CD14-positive monocyte (primary cell): ENCODE measurements at regions not wholly inside any gene's neighbourhood (a gene's known extent, or its start where the extent isn't known, plus 50 kb on each side); places are given as distances from the start of the nearest gene placed in this dataset.

ENCODE experiments used
- DNase-seq, 3 donors: peaks; one replicate each; pipeline ENCODE4 v3.0.0-alpha.2; 2011 to 2022
- H2AFZ ChIP-seq: 2 replicates; pipeline ENCODE4 v1.6.0; 2012; ENCODE audit warnings: mild to moderate bottlenecking, low read depth, low read length, inconsistent platforms; ENCODE audit not compliant: insufficient read depth, poor library complexity, severe bottlenecking
- H3K27ac ChIP-seq, 2 donors: 1 replicate in 1 of 2; 2 replicates in 1 of 2; pipeline ENCODE4 v1.5.1; 2012 to 2013; ENCODE audit warnings: low read length in 2 of 2, control low read depth in 1 of 2, inconsistent platforms in 1 of 2, low read depth in 1 of 2, mild to moderate bottlenecking in 1 of 2
- H3K27me3 ChIP-seq, 2 donors: one replicate each; pipeline versions ENCODE4 v1.6.0 to v1.6.1; 2011 to 2013; ENCODE audit warnings: low read length in 2 of 2; ENCODE audit not compliant: control insufficient read depth in 2 of 2, insufficient read depth in 2 of 2
- H3K36me3 ChIP-seq, 2 donors: replicated peaks in 1 of 2; 1 replicate in 1 of 2; 2 replicates in 1 of 2; pipeline versions ENCODE4 v1.5.1 to v1.6.1; 2012 to 2013; ENCODE audit warnings: low read length in 2 of 2, control low read depth in 1 of 2, inconsistent platforms in 1 of 2, mild to moderate bottlenecking in 1 of 2; ENCODE audit not compliant: insufficient read depth in 2 of 2, control insufficient read depth in 1 of 2
- H3K4me1 ChIP-seq, 2 donors: 1 replicate in 1 of 2; 2 replicates in 1 of 2; pipeline versions ENCODE4 v1.5.1 to v1.6.1; 2012 to 2013; ENCODE audit warnings: low read length in 2 of 2, control low read depth in 1 of 2, inconsistent platforms in 1 of 2, mild to moderate bottlenecking in 1 of 2, moderate library complexity in 1 of 2; ENCODE audit not compliant: insufficient read depth in 2 of 2, control insufficient read depth in 1 of 2
- H3K4me2 ChIP-seq: replicated peaks from 2 replicates; pipeline ENCODE3; 2012; ENCODE audit warnings: low read length, moderate library complexity, mild to moderate bottlenecking; ENCODE audit not compliant: poor library complexity, severe bottlenecking; ENCODE audit errors: extremely low read depth
- H3K4me3 ChIP-seq, 3 experiments: fragments of 200-600 bp in 1 of 3; sonication (generic) in 1 of 3; replicated peaks in 1 of 3; 1 replicate in 2 of 3; 2 replicates in 1 of 3; pipeline ENCODE4 v1.5.1; 2011 to 2013; ENCODE audit warnings: low read length in 3 of 3, mild to moderate bottlenecking in 3 of 3, control low read depth in 2 of 3, low read depth in 2 of 3, inconsistent platforms in 1 of 3, moderate library complexity in 1 of 3
- H3K79me2 ChIP-seq: 2 replicates; pipeline ENCODE4 v1.6.0; 2012; ENCODE audit warnings: mild to moderate bottlenecking, control low read depth, inconsistent platforms, low read length, moderate library complexity; ENCODE audit not compliant: insufficient read depth
- H3K9ac ChIP-seq: 2 replicates; pipeline ENCODE4 v1.6.0; 2017; ENCODE audit warnings: low read length, mild to moderate bottlenecking; ENCODE audit not compliant: insufficient read depth, poor library complexity, severe bottlenecking
- H3K9me3 ChIP-seq, 2 donors: replicated peaks in 1 of 2; 1 replicate in 1 of 2; 2 replicates in 1 of 2; pipeline versions ENCODE4 v1.5.1 to v1.6.1; 2012 to 2013; ENCODE audit warnings: low read length in 2 of 2, control low read depth in 1 of 2; ENCODE audit not compliant: control insufficient read depth in 1 of 2, insufficient read depth in 1 of 2
- H4K20me1 ChIP-seq: 2 replicates; pipeline ENCODE4 v1.6.0; 2012; ENCODE audit warnings: mild to moderate bottlenecking, low read length, control low read depth, moderate library complexity; ENCODE audit not compliant: insufficient read depth
- H3K27ac Mint-ChIP-seq, 7 donors: one replicate each; pipeline ENCODE4 v1.8.0; 2020; ENCODE audit warnings: mild to moderate bottlenecking in 7 of 7, mixed read lengths in 7 of 7, moderate library complexity in 6 of 7, inconsistent platforms in 2 of 7
- H3K27me3 Mint-ChIP-seq, 3 donors: one replicate each; pipeline ENCODE4 v1.8.0; 2021 to 2022; ENCODE audit warnings: low read depth in 3 of 3, mild to moderate bottlenecking in 3 of 3, mixed read lengths in 3 of 3, moderate library complexity in 3 of 3, inconsistent platforms in 1 of 3
- H3K36me3 Mint-ChIP-seq, 2 donors: one replicate each; pipeline ENCODE4 v1.8.0; 2020; ENCODE audit warnings: mixed read lengths in 2 of 2, inconsistent platforms in 1 of 2, mild to moderate bottlenecking in 1 of 2
- H3K4me1 Mint-ChIP-seq: one replicate; pipeline ENCODE4 v1.8.0; 2020; ENCODE audit warnings: mild to moderate bottlenecking, mixed read lengths
- H3K4me3 Mint-ChIP-seq, 2 donors: one replicate each; pipeline ENCODE4 v1.8.0; 2020; ENCODE audit warnings: mild to moderate bottlenecking in 2 of 2, mixed read lengths in 2 of 2, moderate library complexity in 1 of 2
- H3K9me3 Mint-ChIP-seq, 7 donors: one replicate each; pipeline ENCODE4 v1.8.0; 2020 to 2022; ENCODE audit warnings: mixed read lengths in 7 of 7, mild to moderate bottlenecking in 6 of 7, moderate library complexity in 6 of 7, inconsistent platforms in 2 of 7
- WGBS: methylation state at CpG from one replicate; pipeline ENCODE4 v1.1.5; 2013; ENCODE audit warnings: missing lambda C conversion rate; ENCODE audit not compliant: insufficient coverage; 5-methylcytosine and 5-hydroxymethylcytosine counted together
- intact Hi-C, 2 donors: fragments of 100-400 bp; cut with micrococcal nuclease; formaldehyde crosslinking; loops; one replicate each; pipeline versions ENCODE4 v1.15.0 to v1.15.1; 2023
- TF ChIP-seq, protein P1 (sequence below): fragments of 200-600 bp; IDR thresholded peaks from one replicate; pipeline ENCODE4 v1.8.0; 2022; ENCODE audit warnings: antibody characterized with exemption, mild to moderate bottlenecking

DNA sequence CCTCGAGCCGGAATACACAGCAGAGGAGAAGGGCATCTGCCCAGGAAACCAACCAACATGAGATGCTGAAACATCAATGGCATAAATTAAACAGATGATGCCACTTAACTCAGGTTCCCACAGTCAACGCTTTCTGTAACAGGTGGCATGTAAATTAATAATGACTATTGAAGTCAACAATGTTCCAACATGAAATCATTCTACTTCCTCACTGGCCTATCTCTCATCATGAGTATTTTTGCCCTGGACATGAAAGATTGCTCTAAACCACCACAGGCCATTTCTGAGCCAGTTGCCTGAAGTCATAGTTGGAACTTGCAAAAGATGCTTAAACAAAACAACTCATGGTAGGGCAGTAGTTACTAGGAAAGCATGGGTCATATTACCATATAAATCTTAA lies 397.9 kb upstream of the JARID2 start:
- Histone ChIP-seq H3K36me3 (no peaks in the 10 kb centered on the region), H3K9ac (no peak overlapping the region), H4K20me1 (no peaks in the 10 kb centered on the region), H3K27me3 (no peaks in the 10 kb centered on the region), H3K79me2 (no peaks in the 10 kb centered on the region), H3K4me2 (no peak overlapping the region), H3K4me1 (no peaks in the 10 kb centered on the region), H3K27ac (no peak overlapping the region), H3K9me3 (no peaks in the 10 kb centered on the region), H3K4me3 (no peak overlapping the region), H2AFZ (no peak overlapping the region)
- H3K4me1 Mint-ChIP-seq, result no peaks in the 10 kb centered on the region
- peaks cover 0 to 4% (median 2%) of the 10 kb centered on the region in 3 donors for H3K27me3 Mint-ChIP-seq
- H3K27ac Mint-ChIP-seq, result peak overlapping the region in 2 of 7 donors; percentile 40 to 58
- H3K36me3 Mint-ChIP-seq, result peaks cover 0 to 3% of the 10 kb centered on the region in 2 donors
- no peak for DNase-seq
- TF ChIP-seq, protein P1, sequence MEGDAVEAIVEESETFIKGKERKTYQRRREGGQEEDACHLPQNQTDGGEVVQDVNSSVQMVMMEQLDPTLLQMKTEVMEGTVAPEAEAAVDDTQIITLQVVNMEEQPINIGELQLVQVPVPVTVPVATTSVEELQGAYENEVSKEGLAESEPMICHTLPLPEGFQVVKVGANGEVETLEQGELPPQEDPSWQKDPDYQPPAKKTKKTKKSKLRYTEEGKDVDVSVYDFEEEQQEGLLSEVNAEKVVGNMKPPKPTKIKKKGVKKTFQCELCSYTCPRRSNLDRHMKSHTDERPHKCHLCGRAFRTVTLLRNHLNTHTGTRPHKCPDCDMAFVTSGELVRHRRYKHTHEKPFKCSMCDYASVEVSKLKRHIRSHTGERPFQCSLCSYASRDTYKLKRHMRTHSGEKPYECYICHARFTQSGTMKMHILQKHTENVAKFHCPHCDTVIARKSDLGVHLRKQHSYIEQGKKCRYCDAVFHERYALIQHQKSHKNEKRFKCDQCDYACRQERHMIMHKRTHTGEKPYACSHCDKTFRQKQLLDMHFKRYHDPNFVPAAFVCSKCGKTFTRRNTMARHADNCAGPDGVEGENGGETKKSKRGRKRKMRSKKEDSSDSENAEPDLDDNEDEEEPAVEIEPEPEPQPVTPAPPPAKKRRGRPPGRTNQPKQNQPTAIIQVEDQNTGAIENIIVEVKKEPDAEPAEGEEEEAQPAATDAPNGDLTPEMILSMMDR, result no peak
- intact Hi-C loops, result no loop called here
- no peak overlapping the region for H3K4me3 Mint-ChIP-seq
- peaks cover 0 to 2% (median 0%) of the 10 kb centered on the region in 7 donors for H3K9me3 Mint-ChIP-seq
- WGBS, result 100% methylated on average over 2 of the region's 3 CpGs

- H3K4me3 ChIP-seq, result no peak overlapping the region
- no peaks in the 10 kb centered on the region for H3K36me3 ChIP-seq
- TF ChIP-seq, protein P1, result no peak
- no peaks in the 10 kb centered on the region for H3K9me3 ChIP-seq
- H3K27ac ChIP-seq, result no peak overlapping the region
- Mint-ChIP-seq H3K4me3 (no peak overlapping the region), H3K27ac (no peak overlapping the region), H3K9me3 (peaks cover 0 to 2% (median 0%) of the 10 kb centered on the region in 7 donors), H3K27me3 (peaks cover 0 to 3% (median 2%) of the 10 kb centered on the region in 3 donors), H3K36me3 (peaks cover 0 to 3% of the 10 kb centered on the region in 2 donors), H3K4me1 (peaks cover 2% of the 10 kb centered on the region)
- H3K27me3 ChIP-seq, result no peaks in the 10 kb centered on the region
- no peak for DNase-seq
- no peaks in the 10 kb centered on the region for H3K4me1 ChIP-seq
- no peak overlapping the region for H3K9ac ChIP-seq
- H2AFZ ChIP-seq, result no peak overlapping the region
- H4K20me1 ChIP-seq, result no peaks in the 10 kb centered on the region
- intact Hi-C loops, result no loop called here
- no peak overlapping the region for H3K4me2 ChIP-seq
- H3K79me2 ChIP-seq, result no peaks in the 10 kb centered on the region
Measured at GRCh38 chr6:14849185-14849584, 396.7 kb upstream of the JARID2 start.
